Psoas muscle (tissue), 7 donors: ENCODE measurements at regions not wholly inside any gene's neighbourhood (a gene's known extent, or its start where the extent isn't known, plus 50 kb on each side); places are given as distances from the start of the nearest gene placed in this dataset.

Experiments used
- ATAC-seq, 4 donors: fragments of 200-7000 bp; cut with Tn5 transposase; one replicate each; pipeline ENCODE4 v1.9.1; 2020; ENCODE audit warnings: moderate library complexity in 3 of 4, mild to moderate bottlenecking in 2 of 4
- DNase-seq, 2 donors: peaks; one replicate each; pipeline ENCODE4 v3.0.0-alpha.2; 2020
- H3K27ac ChIP-seq: fragments of 200-600 bp; one replicate; pipeline ENCODE4 v1.8.0; 2022
- H3K27me3 ChIP-seq, 3 donors: fragments of 200-600 bp in 1 of 3; one replicate each; pipeline versions ENCODE4 v1.6.1 to v1.8.0; 2013 to 2022; ENCODE audit warnings: low read length in 2 of 3, mild to moderate bottlenecking in 2 of 3, moderate library complexity in 1 of 3; ENCODE audit not compliant: insufficient read depth in 3 of 3
- H3K36me3 ChIP-seq, 2 donors: fragments of 200-600 bp in 1 of 2; one replicate each; pipeline versions ENCODE4 v1.6.1 to v1.8.0; 2013 to 2022; ENCODE audit warnings: low read depth in 1 of 2, mild to moderate bottlenecking in 1 of 2, moderate library complexity in 1 of 2; ENCODE audit not compliant: insufficient read depth in 1 of 2
- H3K4me1 ChIP-seq: fragments of 200-600 bp; one replicate; pipeline ENCODE4 v1.8.0; 2022
- H3K4me3 ChIP-seq: fragments of 200-600 bp; one replicate; pipeline ENCODE4 v1.8.0; 2022; ENCODE audit warnings: mild to moderate bottlenecking
- H3K9me3 ChIP-seq: fragments of 200-600 bp; one replicate; pipeline ENCODE4 v1.8.0; 2022
- WGBS, 3 donors: extraction: QIAGEN DNeasy Blood & Tissue Kit; methylation state at CpG; one replicate each; pipeline versions ENCODE4 v1.1.6 to v1.1.7; 2013; 5-methylcytosine and 5-hydroxymethylcytosine counted together
- intact Hi-C, 2 donors: fragments of 100-400 bp; cut with DNase I; formaldehyde crosslinking; loops; one replicate each; pipeline versions ENCODE4 v1.11.0 to v1.14.2; 2022
- TF ChIP-seq, protein P1 (sequence below): fragments of 200-600 bp; IDR thresholded peaks from one replicate; pipeline ENCODE4 v1.8.0; 2022; ENCODE audit warnings: antibody characterized with exemption
- donor health status: healthy with polysubstance abuse.
- donor health status: DM: no; HTN: no; CAD: no; lungs with moderate emphysema.
- donor health status: Bipolar disorder and iron deficiency.
- donor health status: healthy.
- donor health status: DM: yes; HTN: yes; CAD: no.
- donor health status: DM: no; HTN: no; CAD: no.
- donor health status: DM: yes; HTN: yes; CAD: no.

DNA sequence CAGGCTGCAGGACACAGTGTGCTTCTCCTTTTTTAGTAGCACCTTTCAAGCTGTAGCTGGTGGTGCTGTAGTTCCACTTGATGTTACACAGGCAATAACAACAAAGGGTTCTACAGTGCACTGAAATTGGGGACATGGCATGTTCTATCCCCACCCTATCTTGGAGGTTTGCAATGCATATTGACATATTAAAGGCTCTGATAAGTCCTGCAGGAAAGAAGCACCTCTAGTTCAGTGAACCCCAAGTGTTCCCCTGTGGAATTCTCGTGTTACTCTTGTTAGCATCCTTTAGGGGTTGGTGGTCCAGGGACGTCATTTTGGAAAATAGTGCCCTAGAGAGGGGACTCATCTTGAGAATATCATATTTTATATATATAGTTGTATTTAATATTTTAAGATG, 337.6 kb downstream of the DHX35 start:
- 87 to 92% (median 92%) methylated on average over 2 of the region's 2 CpGs for WGBS, 3 donors
- TF ChIP-seq, protein P1, sequence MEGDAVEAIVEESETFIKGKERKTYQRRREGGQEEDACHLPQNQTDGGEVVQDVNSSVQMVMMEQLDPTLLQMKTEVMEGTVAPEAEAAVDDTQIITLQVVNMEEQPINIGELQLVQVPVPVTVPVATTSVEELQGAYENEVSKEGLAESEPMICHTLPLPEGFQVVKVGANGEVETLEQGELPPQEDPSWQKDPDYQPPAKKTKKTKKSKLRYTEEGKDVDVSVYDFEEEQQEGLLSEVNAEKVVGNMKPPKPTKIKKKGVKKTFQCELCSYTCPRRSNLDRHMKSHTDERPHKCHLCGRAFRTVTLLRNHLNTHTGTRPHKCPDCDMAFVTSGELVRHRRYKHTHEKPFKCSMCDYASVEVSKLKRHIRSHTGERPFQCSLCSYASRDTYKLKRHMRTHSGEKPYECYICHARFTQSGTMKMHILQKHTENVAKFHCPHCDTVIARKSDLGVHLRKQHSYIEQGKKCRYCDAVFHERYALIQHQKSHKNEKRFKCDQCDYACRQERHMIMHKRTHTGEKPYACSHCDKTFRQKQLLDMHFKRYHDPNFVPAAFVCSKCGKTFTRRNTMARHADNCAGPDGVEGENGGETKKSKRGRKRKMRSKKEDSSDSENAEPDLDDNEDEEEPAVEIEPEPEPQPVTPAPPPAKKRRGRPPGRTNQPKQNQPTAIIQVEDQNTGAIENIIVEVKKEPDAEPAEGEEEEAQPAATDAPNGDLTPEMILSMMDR: no peak
- Histone ChIP-seq H3K27ac (no peak overlapping the region), H3K4me1 (no peaks in the 10 kb centered on the region), H3K4me3 (no peak overlapping the region), H3K27me3 (peaks cover 0 to 5% (median 0%) of the 10 kb centered on the region in 3 donors), H3K36me3 (no peaks in the 10 kb centered on the region), H3K9me3 (no peaks in the 10 kb centered on the region)
- ATAC-seq (no peak), DNase-seq (no peak)
- intact Hi-C loops: no loop called here

DNA sequence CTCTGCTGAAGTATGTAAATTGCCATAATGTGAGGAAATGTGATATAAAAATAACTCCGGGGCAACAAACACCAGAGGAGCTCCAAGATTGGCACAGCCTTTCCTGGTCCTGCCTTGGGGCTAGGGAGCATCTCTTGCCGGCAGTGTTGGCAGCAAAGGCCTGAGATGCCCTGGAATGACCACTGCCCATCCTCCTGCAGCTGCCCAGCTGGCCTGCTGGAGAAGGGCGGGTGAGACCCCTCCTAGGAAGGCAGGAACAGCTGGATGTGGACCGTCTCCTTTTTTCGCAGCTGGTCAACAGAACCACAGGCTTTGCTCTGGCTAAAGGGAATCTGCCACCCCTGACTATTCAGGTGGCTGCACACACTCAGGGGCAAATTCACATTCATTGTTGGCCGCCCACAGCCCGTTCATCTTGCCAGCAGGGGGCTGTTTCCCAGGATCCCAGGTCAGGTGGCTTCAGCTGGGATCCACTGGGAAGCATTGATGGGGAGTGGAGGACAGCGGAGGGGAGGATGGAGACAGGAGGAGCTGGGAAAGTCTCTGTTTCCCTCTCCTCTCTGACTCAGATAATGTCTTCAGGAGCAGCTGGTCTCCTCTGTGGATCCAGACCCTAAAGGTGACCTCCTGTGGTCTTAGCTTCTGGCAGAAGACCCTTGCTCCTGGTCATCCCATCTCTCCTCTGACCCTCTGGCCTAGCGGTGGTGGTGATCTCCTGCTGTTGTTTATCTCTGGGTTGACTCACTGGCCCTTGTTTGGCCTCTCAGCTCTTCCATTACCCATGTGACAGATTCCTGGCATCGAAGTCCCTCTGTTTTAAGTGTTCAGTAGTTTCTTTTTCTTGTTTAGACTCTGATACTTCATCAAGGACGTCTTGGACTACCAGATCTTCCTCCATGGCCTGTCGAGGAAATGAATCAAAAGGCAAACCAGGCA, 336.7 kb downstream of the DHX35 start:
- no peak overlapping the region for H3K27ac ChIP-seq
- DNase-seq: no peak
- intact Hi-C loops: no loop called here
- H3K27me3 ChIP-seq: peaks cover 0 to 5% (median 0%) of the 10 kb centered on the region in 3 donors
- H3K36me3 ChIP-seq: no peaks in the 10 kb centered on the region
- H3K4me1 ChIP-seq: no peaks in the 10 kb centered on the region
- 38 to 47% (median 42%) methylated on average over 12 of the region's 12 CpGs for WGBS, 3 donors
- H3K9me3 ChIP-seq: no peaks in the 10 kb centered on the region
- no peak for ATAC-seq
- no peak overlapping the region for H3K4me3 ChIP-seq
- TF ChIP-seq, protein P1: no peak

DNA sequence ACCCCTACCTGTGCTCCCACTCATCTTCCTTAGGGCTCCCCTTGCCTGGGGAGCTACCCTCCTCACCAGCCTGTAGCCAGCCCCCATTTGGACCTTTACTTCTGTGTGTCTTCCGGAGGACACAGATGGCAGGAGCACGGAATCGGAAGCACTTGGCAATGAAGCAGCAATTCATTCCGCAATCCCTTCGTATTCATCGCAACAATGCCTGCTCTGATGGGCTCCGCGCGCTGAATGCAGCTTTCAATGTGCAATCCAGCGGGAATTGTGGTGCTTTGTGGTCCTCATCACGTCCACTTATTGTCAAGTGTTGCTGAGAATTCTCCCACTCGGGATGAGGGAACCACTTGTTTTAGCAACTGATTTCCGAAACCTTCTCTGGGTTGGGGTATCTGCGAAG, 336.0 kb downstream of the DHX35 start:
- Histone ChIP-seq H3K4me1 (no peaks in the 10 kb centered on the region), H3K4me3 (no peak overlapping the region), H3K9me3 (no peaks in the 10 kb centered on the region), H3K27ac (no peak overlapping the region), H3K36me3 (no peaks in the 10 kb centered on the region), H3K27me3 (peaks cover 0 to 5% (median 0%) of the 10 kb centered on the region in 3 donors)
- intact Hi-C loops: no loop called here
- TF ChIP-seq, protein P1: no peak
- ATAC-seq (no peak), DNase-seq (no peak)
- WGBS, 3 donors: 20 to 39% (median 29%) methylated on average over 14 of the region's 14 CpGs

DNA sequence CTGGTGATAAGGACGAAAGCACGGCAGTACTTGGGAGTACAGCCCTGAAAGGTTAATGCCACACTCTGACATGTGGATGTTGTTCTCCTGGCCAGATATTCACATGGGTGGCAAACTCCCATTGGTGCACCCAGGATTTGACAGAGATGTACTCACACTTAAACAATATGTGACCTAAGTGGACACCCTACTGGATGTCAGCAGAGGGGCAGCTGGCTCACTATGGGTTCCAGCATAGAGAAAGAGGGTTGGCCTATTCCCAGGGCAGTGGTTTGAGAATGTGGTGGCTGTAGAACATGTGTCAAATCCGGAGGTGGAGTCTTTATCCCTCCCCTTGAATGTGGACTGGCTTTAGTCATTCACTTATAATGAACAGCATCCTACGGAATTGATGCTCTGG, 333.2 kb downstream of the DHX35 start:
- DNase-seq (no peak), ATAC-seq (no peak)
- Histone ChIP-seq H3K36me3 (no peaks in the 10 kb centered on the region), H3K27ac (no peak overlapping the region), H3K27me3 (peaks cover 0 to 5% (median 0%) of the 10 kb centered on the region in 3 donors), H3K4me1 (no peaks in the 10 kb centered on the region), H3K4me3 (no peak overlapping the region), H3K9me3 (no peaks in the 10 kb centered on the region)
- WGBS, 3 donors: 66 to 78% (median 73%) methylated on average over 4 of the region's 4 CpGs
- intact Hi-C loops: no loop called here
- TF ChIP-seq, protein P1: no peak
